ENCODE measurements at regions not wholly inside any gene's neighbourhood (a gene's known extent, or its start where the extent isn't known, plus 50 kb on each side); places are given as distances from the start of the nearest gene placed in this dataset.
A peak's percentile ranks its signal among the peaks of the same experiment; 100 is the strongest.

- H3K36me3 Mint-ChIP-seq (ENCODE audit: insufficient read depth in 1 of 3, low read depth in 3 of 3), result peaks cover 0 to 1% (median 0%) of the 10 kb centered on the region in 3 experiments; a peak in 1 of 7 replicates
- no peak overlapping the region for H3K4me3 Mint-ChIP-seq
- WGBS (ENCODE audit: extremely low coverage, insufficient read length, low lambda C conversion rate), result no CpG with 5 or more reads among the region's 1 CpG
Observed at GRCh38 chr17:5877366-5877765, 192.8 kb upstream of the WSCD1 start.

More at GRCh38 chr17:5877366-5877765, 192.8 kb upstream of the WSCD1 start:
- H3K4me2 ChIP-seq (ENCODE audit: insufficient read depth, insufficient read length, low read length), result no peak overlapping the region
- H4K20me1 ChIP-seq (ENCODE audit: control insufficient read depth, insufficient read depth, insufficient read length), result no peaks in the 10 kb centered on the region
- no peak overlapping the region for H2BK12ac ChIP-seq (ENCODE audit: insufficient read length, low read depth, low read length)
- H4K5ac ChIP-seq (ENCODE audit: insufficient read length, low read depth, low read length), result no peak overlapping the region
- H4K8ac ChIP-seq (replicated peaks; ENCODE audit: insufficient read length, low read depth, low read length), result no peak overlapping the region
- H2AK5ac ChIP-seq (ENCODE audit: insufficient read length, low read length), result no peak overlapping the region
- H3K56ac ChIP-seq (ENCODE audit: insufficient read length, low read depth, low read length), result no peak overlapping the region
- H3K4me1 ChIP-seq (ENCODE audit: insufficient read depth, low read length), result no peaks in the 10 kb centered on the region
- H2BK120ac ChIP-seq (ENCODE audit: low read depth, low read length, poor library complexity, severe bottlenecking), result no peak overlapping the region
- TF ChIP-seq CTCF (conservative IDR thresholded peaks at IDR 0.05), result no peak
- peak; percentile 3 for DNase-seq
- H2BK5ac ChIP-seq (ENCODE audit: insufficient read length, low read length), result no peak overlapping the region
- no peak overlapping the region for H3K18ac ChIP-seq (ENCODE audit: insufficient read length, low read depth, low read length)
- no peak overlapping the region for H4K91ac ChIP-seq (ENCODE audit: insufficient read length, low read depth, low read length)
- H2AFZ ChIP-seq (ENCODE audit: low read length), result no peak overlapping the region
- no peak overlapping the region for H2BK20ac ChIP-seq (ENCODE audit: low read depth, low read length, poor library complexity, severe bottlenecking)
- Mint-ChIP-seq H3K27ac (no peak overlapping the region), H3K27me3 (ENCODE audit: low read depth) (peaks cover 4% of the 10 kb centered on the region), H3K4me1 (no peaks in the 10 kb centered on the region), H3K9me3 (no peaks in the 10 kb centered on the region)
- no peaks in the 10 kb centered on the region for H3K27me3 ChIP-seq (ENCODE audit: insufficient read depth, low read length)
- H3K4ac ChIP-seq (ENCODE audit: low read depth, low read length), result no peak overlapping the region
- H3K14ac ChIP-seq (ENCODE audit: insufficient read depth, low read length), result no peak overlapping the region
- H3K9ac ChIP-seq (ENCODE audit: extremely low read depth, insufficient read length, low read length), result no peak overlapping the region
- no peaks in the 10 kb centered on the region for H3K9me3 ChIP-seq (ENCODE audit: control insufficient read depth, low read depth, low read length)
- H3K79me1 ChIP-seq (ENCODE audit: insufficient read depth, low read depth, low read length, poor library complexity, severe bottlenecking), result no peaks in the 10 kb centered on the region
- no peak overlapping the region for H3K27ac ChIP-seq (ENCODE audit: insufficient read length, low read depth, low read length)
- H3T11ph ChIP-seq (ENCODE audit: low read length), result no peak overlapping the region
- no peaks in the 10 kb centered on the region for H3K79me2 ChIP-seq (ENCODE audit: insufficient read depth, low read length)
- no peaks in the 10 kb centered on the region for H3K23me2 ChIP-seq (ENCODE audit: insufficient read length, low read depth, low read length, poor library complexity, severe bottlenecking)
- H3K23ac ChIP-seq (ENCODE audit: insufficient read length, low read depth, low read length), result no peak overlapping the region
- no peak overlapping the region for H2BK15ac ChIP-seq (ENCODE audit: low read depth, low read length)
